ENCODE measurements at regions not wholly inside any gene's neighbourhood (a gene's known extent, or its start where the extent isn't known, plus 50 kb on each side); places are given as distances from the start of the nearest gene placed in this dataset.

GRCh38 chr5:54693936-54694657 lies 176.5 kb downstream of the SNX18 start:
- ATAC-seq (ENCODE audit: low FRiP score in 2 of 2) (no peak), DNase-seq (peak in 1 of 2 donors; percentile 49)
- Histone ChIP-seq H3K9me3 (no peaks in the 10 kb centered on the region), H3K27ac (no peak overlapping the region), H3K4me1 (peaks cover 0 to 28% (median 8%) of the 10 kb centered on the region in 4 donors), H3K27me3 (no peaks in the 10 kb centered on the region), H3K4me3 (no peak overlapping the region), H3K36me3 (no peaks in the 10 kb centered on the region)
- 83 to 95% methylated on average over 6 to 7 of the region's 7 CpGs for WGBS, 2 donors
- TF ChIP-seq POLR2A (IDR thresholded peaks at IDR 0.05), result no peak
- TF ChIP-seq CTCF (IDR thresholded peaks at IDR 0.05), result no peak
- TF ChIP-seq POLR2AphosphoS5 (IDR thresholded peaks at IDR 0.05), result no peak
- TF ChIP-seq EP300 (IDR thresholded peaks at IDR 0.05), result no peak

- WGBS, 2 donors, result 65 to 71% methylated on average over 4 of the region's 4 CpGs
- Histone ChIP-seq H3K4me1 (peaks cover 0 to 28% (median 8%) of the 10 kb centered on the region in 4 donors), H3K36me3 (no peaks in the 10 kb centered on the region), H3K27me3 (no peaks in the 10 kb centered on the region), H3K27ac (no peak overlapping the region), H3K9me3 (no peaks in the 10 kb centered on the region), H3K4me3 (no peak overlapping the region)
- no peak for DNase-seq
- no peak for ATAC-seq (ENCODE audit: low FRiP score in 2 of 2)
- no peak for TF ChIP-seq CTCF (IDR thresholded peaks at IDR 0.05)
- no peak for TF ChIP-seq POLR2A (IDR thresholded peaks at IDR 0.05)
- TF ChIP-seq EP300 (IDR thresholded peaks at IDR 0.05), result no peak
- no peak for TF ChIP-seq POLR2AphosphoS5 (IDR thresholded peaks at IDR 0.05)
Observed at GRCh38 chr5:54692631-54693030, 175.1 kb downstream of the SNX18 start.

DNA sequence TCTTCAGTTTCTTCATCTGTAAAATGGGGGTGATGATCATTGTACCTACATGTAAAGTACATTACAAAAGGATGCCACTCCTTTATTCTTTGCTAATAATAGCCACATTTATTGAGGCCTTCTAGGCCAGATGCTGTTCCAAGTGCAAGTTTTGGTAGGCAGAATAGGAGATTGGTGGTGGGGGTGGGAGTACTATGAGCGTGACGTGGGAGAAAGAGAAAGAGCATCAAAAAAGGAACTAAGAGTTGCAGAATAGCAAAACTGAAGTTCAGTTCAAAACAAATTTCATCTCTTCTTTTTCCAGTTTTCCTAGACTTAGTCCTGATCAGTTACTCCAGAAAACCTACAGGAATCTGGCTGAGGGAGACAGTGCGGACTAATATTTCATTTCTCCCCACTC lies 174.1 kb downstream of the SNX18 start:
- 84 to 91% methylated on average over 3 of the region's 3 CpGs for WGBS, 2 donors
- no peaks in the 10 kb centered on the region for H3K36me3 ChIP-seq
- TF ChIP-seq POLR2AphosphoS5 (IDR thresholded peaks at IDR 0.05) (no peak), EP300 (IDR thresholded peaks at IDR 0.05) (no peak), POLR2A (IDR thresholded peaks at IDR 0.05) (no peak), CTCF (IDR thresholded peaks at IDR 0.05) (no peak)
- H3K27ac ChIP-seq, result no peak overlapping the region
- no peaks in the 10 kb centered on the region for H3K27me3 ChIP-seq
- no peaks in the 10 kb centered on the region for H3K9me3 ChIP-seq
- DNase-seq, result no peak
- peaks cover 0 to 23% (median 8%) of the 10 kb centered on the region in 4 donors for H3K4me1 ChIP-seq
- no peak overlapping the region for H3K4me3 ChIP-seq
- ATAC-seq (ENCODE audit: low FRiP score in 2 of 2), result no peak

DNA sequence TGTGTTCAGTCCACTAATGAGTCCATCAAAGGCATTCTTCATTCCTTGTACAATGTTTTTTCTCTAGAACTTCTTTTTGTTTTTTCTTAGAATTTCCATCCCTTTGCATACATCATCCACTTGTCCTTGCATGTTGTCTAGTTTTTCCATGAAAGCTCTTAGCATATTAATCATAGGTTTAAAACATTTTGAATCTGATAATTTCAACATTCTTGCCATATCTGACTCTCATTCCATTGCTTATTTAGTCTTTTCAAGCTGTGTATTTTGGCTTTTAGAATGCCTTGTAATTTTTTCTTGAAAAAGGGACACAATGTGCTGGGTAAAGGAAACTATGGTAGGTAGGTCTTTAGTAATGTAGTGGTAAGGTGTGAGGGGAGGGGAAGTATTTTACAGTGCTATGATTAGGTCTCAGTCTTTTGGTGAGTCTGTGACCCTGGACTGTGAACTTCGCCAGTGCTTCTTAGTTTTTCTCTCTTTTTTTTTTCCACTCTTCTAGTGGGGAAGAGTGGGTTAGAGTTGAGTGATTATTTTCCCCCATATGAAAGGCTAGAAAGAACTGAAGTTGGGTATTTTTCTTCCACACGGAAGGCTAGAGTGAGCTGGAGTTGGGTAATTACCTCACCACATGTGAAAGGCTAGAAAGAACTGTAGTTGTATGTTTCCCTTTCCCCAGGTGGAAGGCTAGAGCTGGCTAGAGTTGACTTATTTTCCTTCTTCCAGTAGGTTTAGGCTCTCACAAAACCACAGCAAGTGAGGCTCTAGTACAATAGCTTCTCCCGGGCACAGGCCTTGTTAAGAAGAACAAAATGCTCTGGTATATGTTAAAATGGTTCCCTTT lies 172.1 kb downstream of the SNX18 start:
- no peaks in the 10 kb centered on the region for H3K27me3 ChIP-seq
- peak overlapping the region in 1 of 4 donors; percentile 29 for H3K27ac ChIP-seq
- no peak for TF ChIP-seq EP300 (IDR thresholded peaks at IDR 0.05)
- TF ChIP-seq CTCF (IDR thresholded peaks at IDR 0.05), result no peak
- no peak for TF ChIP-seq POLR2A (IDR thresholded peaks at IDR 0.05)
- TF ChIP-seq POLR2AphosphoS5 (IDR thresholded peaks at IDR 0.05), result no peak

More for the DNA sequence above, 172.1 kb downstream of the SNX18 start:
- peaks cover 0 to 8% (median 4%) of the 10 kb centered on the region in 4 donors for H3K4me1 ChIP-seq
- WGBS, 2 donors, result 76 to 90% methylated on average over 3 of the region's 3 CpGs
- DNase-seq (no peak), ATAC-seq (ENCODE audit: low FRiP score in 2 of 2) (peak in 1 of 2 donors; percentile 61)
- no peaks in the 10 kb centered on the region for H3K36me3 ChIP-seq
- no peak overlapping the region for H3K4me3 ChIP-seq
- H3K9me3 ChIP-seq, result no peaks in the 10 kb centered on the region
